ENCODE measurements at regions not wholly inside any gene's neighbourhood (a gene's known extent, or its start where the extent isn't known, plus 50 kb on each side); places are given as distances from the start of the nearest gene placed in this dataset.
"Not testable (repeated sequence)": the region's sequence is repeated elsewhere in the genome, so short reads cannot be mapped to it uniquely, and the experiment has no call there.

GRCh38 chr2:89234818-89235466 is 543.5 kb downstream of the RPIA start:
- not testable (repeated sequence) for DNase-seq

- DNase-seq: not testable (repeated sequence)
Measured at GRCh38 chr2:89236832-89237450, 545.5 kb downstream of the RPIA start.

- not testable (repeated sequence) for DNase-seq
Measured at GRCh38 chr2:89237783-89238182, 546.3 kb downstream of the RPIA start.

GRCh38 chr2:89243114-89243700 is 551.7 kb downstream of the RPIA start:
- not testable (repeated sequence) for DNase-seq

- DNase-seq: not testable (repeated sequence)
Measured at GRCh38 chr2:89244407-89244806, 552.9 kb downstream of the RPIA start.

- not testable (repeated sequence) for DNase-seq
Measured at GRCh38 chr2:89245478-89245877, 554.0 kb downstream of the RPIA start.

- not testable (repeated sequence) for DNase-seq
Measured at GRCh38 chr2:89246027-89246426, 554.6 kb downstream of the RPIA start.

GRCh38 chr2:89246620-89247019 is 555.1 kb downstream of the RPIA start:
- not testable (repeated sequence) for DNase-seq

GRCh38 chr2:89255013-89255412 is 563.5 kb downstream of the RPIA start:
- not testable (repeated sequence) for DNase-seq

- DNase-seq: not testable (repeated sequence)
Measured at GRCh38 chr2:89273443-89273842, 582.0 kb downstream of the RPIA start.

- not testable (repeated sequence) for DNase-seq
Measured at GRCh38 chr2:89280536-89280935, 589.1 kb downstream of the RPIA start.

- not testable (repeated sequence) for DNase-seq
Measured at GRCh38 chr2:89286448-89287080, 595.1 kb downstream of the RPIA start.

GRCh38 chr2:89287084-89287483 is 595.6 kb downstream of the RPIA start:
- DNase-seq: not testable (repeated sequence)

- DNase-seq: not testable (repeated sequence)
Measured at GRCh38 chr2:89291717-89292298, 600.3 kb downstream of the RPIA start.

- not testable (repeated sequence) for DNase-seq
Measured at GRCh38 chr2:89293399-89293798, 601.9 kb downstream of the RPIA start.

GRCh38 chr2:89294335-89294734 is 602.9 kb downstream of the RPIA start:
- not testable (repeated sequence) for DNase-seq

- not testable (repeated sequence) for DNase-seq
Measured at GRCh38 chr2:89296820-89297398, 605.4 kb downstream of the RPIA start.

- DNase-seq: not testable (repeated sequence)
Measured at GRCh38 chr2:89299196-89299595, 607.7 kb downstream of the RPIA start.

GRCh38 chr2:89305623-89306022 is 614.1 kb downstream of the RPIA start:
- not testable (repeated sequence) for DNase-seq

GRCh38 chr2:89306869-89307637 is 615.6 kb downstream of the RPIA start:
- not testable (repeated sequence) for DNase-seq

GRCh38 chr2:89318990-89319389 is 627.5 kb downstream of the RPIA start:
- not testable (repeated sequence) for DNase-seq

- not testable (repeated sequence) for DNase-seq
Measured at GRCh38 chr2:89325894-89326293, 634.4 kb downstream of the RPIA start.
